ENCODE measurements at regions not wholly inside any gene's neighbourhood (a gene's known extent, or its start where the extent isn't known, plus 50 kb on each side); places are given as distances from the start of the nearest gene placed in this dataset.

GRCh38 chr6:137434640-137435039 lies 59.6 kb downstream of the OLIG3 start:
- FAIRE-seq (no peak), DNase-seq (ENCODE audit: low read depth in 1 of 2, low spot score in 1 of 2) (no peak), ATAC-seq (no peak)
- no peaks in the 10 kb centered on the region for H3K9me3 ChIP-seq
- ChIA-PET CTCF (no interaction called here), POLR2A (no interaction called here)
- H3K4me2 ChIP-seq, result no peak overlapping the region
- no peak overlapping the region for H3K27ac ChIP-seq
- H3K4me3 ChIP-seq, result no peak overlapping the region
- TF ChIP-seq ZC3H11A (IDR thresholded peaks at IDR 0.05), result no peak
- no peak for TF ChIP-seq ELK1 (IDR thresholded peaks at IDR 0.05; ENCODE audit: low read depth, low read length)
- TF ChIP-seq HOXA7 (CRISPR knock-in tag; IDR thresholded peaks at IDR 0.05), result no peak
- no peak for TF ChIP-seq MYC (IDR thresholded peaks at IDR 0.05; ENCODE audit: borderline replicate concordance, low read length)
- no peak for TF ChIP-seq ESRRA (IDR thresholded peaks at IDR 0.05; ENCODE audit: borderline replicate concordance, low read length)
- no peak for TF ChIP-seq HDAC2 (IDR thresholded peaks at IDR 0.05)
- no peak for TF ChIP-seq ZNF302 (CRISPR knock-in tag; IDR thresholded peaks at IDR 0.05)
- TF ChIP-seq PHF8 (IDR thresholded peaks at IDR 0.05; ENCODE audit: borderline replicate concordance, low read depth), result no peak
- 29% methylated on average over 4 of the region's 4 CpGs for WGBS (ENCODE audit: missing lambda C conversion rate)
- no peaks in the 10 kb centered on the region for H3K4me1 ChIP-seq

- H3K9me3 ChIP-seq, result no peaks in the 10 kb centered on the region
- H3K4me2 ChIP-seq, result no peak overlapping the region
- POLR2A ChIA-PET, result no interaction called here
- H3K27ac ChIP-seq, result no peak overlapping the region
- H3K4me3 ChIP-seq, result no peak overlapping the region
- H3K4me1 ChIP-seq, result no peaks in the 10 kb centered on the region
- WGBS (ENCODE audit: missing lambda C conversion rate), result 37% methylated on average over 4 of the region's 4 CpGs
- TF ChIP-seq CHD4 (IDR thresholded peaks at IDR 0.05; ENCODE audit: borderline replicate concordance) (no peak), CTCF (IDR thresholded peaks at IDR 0.05) (no peak), SREBF2 (IDR thresholded peaks at IDR 0.05) (no peak), PBX3 (IDR thresholded peaks at IDR 0.05) (no peak)
- CTCF ChIA-PET, result no interaction called here
- no peak for ATAC-seq
- DNase-seq (ENCODE audit: low read depth in 1 of 2, low spot score in 1 of 2), result no peak
- no peak for FAIRE-seq
These were observed 62.1 kb downstream of the OLIG3 start for GRCh38 chr6:137432054-137432611.

- H3K4me3 ChIP-seq, result no peak overlapping the region
These were observed 63.2 kb downstream of the OLIG3 start for GRCh38 chr6:137430954-137431353.

More at GRCh38 chr6:137430954-137431353, 63.2 kb downstream of the OLIG3 start:
- DNase-seq (ENCODE audit: low read depth in 1 of 2, low spot score in 1 of 2) (no peak), ATAC-seq (no peak), FAIRE-seq (no peak)
- ChIA-PET POLR2A (no interaction called here), CTCF (no interaction called here)
- no peak overlapping the region for H3K4me2 ChIP-seq
- no peaks in the 10 kb centered on the region for H3K9me3 ChIP-seq
- H3K27ac ChIP-seq, result no peak overlapping the region
- no peaks in the 10 kb centered on the region for H3K4me1 ChIP-seq
- no peak for TF ChIP-seq TP53 (CRISPR knock-in tag; IDR thresholded peaks at IDR 0.05)
- TF ChIP-seq HMGXB4 (CRISPR knock-in tag; IDR thresholded peaks at IDR 0.05; ENCODE audit: borderline replicate concordance), result no peak
- no peak for TF ChIP-seq PHF8 (IDR thresholded peaks at IDR 0.05; ENCODE audit: borderline replicate concordance, low read depth)
- TF ChIP-seq CHD4 (IDR thresholded peaks at IDR 0.05; ENCODE audit: borderline replicate concordance), result no peak
- WGBS (ENCODE audit: missing lambda C conversion rate), result 23% methylated on average over 4 of the region's 4 CpGs
